ENCODE measurements at regions not wholly inside any gene's neighbourhood (a gene's known extent, or its start where the extent isn't known, plus 50 kb on each side); places are given as distances from the start of the nearest gene placed in this dataset.

GRCh38 chr20:48287021-48287494 lies 501.8 kb upstream of the SULF2 start (continued):
- 0 out of 2 replicates have a peak, but pooled peaks have one; percentile 28 for TF ChIP-seq ZNF501 (CRISPR knock-in tag; IDR thresholded peaks at IDR 0.05)
- TF ChIP-seq, protein P1, sequence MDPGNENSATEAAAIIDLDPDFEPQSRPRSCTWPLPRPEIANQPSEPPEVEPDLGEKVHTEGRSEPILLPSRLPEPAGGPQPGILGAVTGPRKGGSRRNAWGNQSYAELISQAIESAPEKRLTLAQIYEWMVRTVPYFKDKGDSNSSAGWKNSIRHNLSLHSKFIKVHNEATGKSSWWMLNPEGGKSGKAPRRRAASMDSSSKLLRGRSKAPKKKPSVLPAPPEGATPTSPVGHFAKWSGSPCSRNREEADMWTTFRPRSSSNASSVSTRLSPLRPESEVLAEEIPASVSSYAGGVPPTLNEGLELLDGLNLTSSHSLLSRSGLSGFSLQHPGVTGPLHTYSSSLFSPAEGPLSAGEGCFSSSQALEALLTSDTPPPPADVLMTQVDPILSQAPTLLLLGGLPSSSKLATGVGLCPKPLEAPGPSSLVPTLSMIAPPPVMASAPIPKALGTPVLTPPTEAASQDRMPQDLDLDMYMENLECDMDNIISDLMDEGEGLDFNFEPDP (CRISPR knock-in tag; conservative IDR thresholded peaks at IDR 0.05): no peak
- TF ChIP-seq MXD4 (CRISPR knock-in tag; IDR thresholded peaks at IDR 0.05): no peak
- TF ChIP-seq HOXA3 (CRISPR knock-in tag; IDR thresholded peaks at IDR 0.05): 0 out of 2 replicates have a peak, but pooled peaks have one; percentile 23
- TF ChIP-seq ZNF557 (CRISPR knock-in tag; IDR thresholded peaks at IDR 0.05): no peak
- no peak for TF ChIP-seq HNF1A (IDR thresholded peaks at IDR 0.05; ENCODE audit: low read depth)
- no peak for TF ChIP-seq HNF1A (CRISPR knock-in tag; IDR thresholded peaks at IDR 0.05; ENCODE audit: borderline replicate concordance)
- no peak for TF ChIP-seq NFE2L1 (CRISPR knock-in tag; IDR thresholded peaks at IDR 0.05; ENCODE audit: borderline replicate concordance)
- TF ChIP-seq ZNF552 (CRISPR knock-in tag; IDR thresholded peaks at IDR 0.05; ENCODE audit: borderline replicate concordance): no peak
- TF ChIP-seq ZNF615 (CRISPR knock-in tag; IDR thresholded peaks at IDR 0.05; ENCODE audit: borderline replicate concordance): no peak
- TF ChIP-seq ZMAT3 (CRISPR knock-in tag; conservative IDR thresholded peaks at IDR 0.05): no peak
- TF ChIP-seq TAF1 (CRISPR knock-in tag; IDR thresholded peaks at IDR 0.05): no peak
- TF ChIP-seq ZSCAN9 (CRISPR knock-in tag; IDR thresholded peaks at IDR 0.05; ENCODE audit: borderline replicate concordance): no peak
- TF ChIP-seq RFXAP (CRISPR knock-in tag; IDR thresholded peaks at IDR 0.05; ENCODE audit: borderline replicate concordance): no peak
- TF ChIP-seq, protein P2, sequence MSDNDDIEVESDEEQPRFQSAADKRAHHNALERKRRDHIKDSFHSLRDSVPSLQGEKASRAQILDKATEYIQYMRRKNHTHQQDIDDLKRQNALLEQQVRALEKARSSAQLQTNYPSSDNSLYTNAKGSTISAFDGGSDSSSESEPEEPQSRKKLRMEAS (IDR thresholded peaks at IDR 0.05): no peak
- TF ChIP-seq ZNF75D (CRISPR knock-in tag; IDR thresholded peaks at IDR 0.05; ENCODE audit: borderline replicate concordance): no peak
- TF ChIP-seq SIX1 (CRISPR knock-in tag; IDR thresholded peaks at IDR 0.05; ENCODE audit: borderline replicate concordance): no peak
- TF ChIP-seq SMARCE1 (IDR thresholded peaks at IDR 0.05; ENCODE audit: borderline replicate concordance): no peak
- no peak for TF ChIP-seq SNAI1 (CRISPR knock-in tag; IDR thresholded peaks at IDR 0.05; ENCODE audit: borderline replicate concordance)
- TF ChIP-seq ZNF713 (CRISPR knock-in tag; IDR thresholded peaks at IDR 0.05): no peak
- TF ChIP-seq ZNF143 (CRISPR knock-in tag; IDR thresholded peaks at IDR 0.05): no peak
- no peak for TF ChIP-seq MTERF4 (CRISPR knock-in tag; IDR thresholded peaks at IDR 0.05)
- TF ChIP-seq BHLHE40 (IDR thresholded peaks at IDR 0.05; ENCODE audit: low read length): no peak
- TF ChIP-seq GLMP (CRISPR knock-in tag; IDR thresholded peaks at IDR 0.05; ENCODE audit: borderline replicate concordance): no peak
- TF ChIP-seq ZNF672 (CRISPR knock-in tag; IDR thresholded peaks at IDR 0.05): no peak
